Mammary epithelial cell (primary cell): ENCODE measurements at regions not wholly inside any gene's neighbourhood (a gene's known extent, or its start where the extent isn't known, plus 50 kb on each side); places are given as distances from the start of the nearest gene placed in this dataset.
A peak's percentile ranks its signal among the peaks of the same experiment; 100 is the strongest.

ENCODE experiments used
- EZH2 ChIP-seq: IDR thresholded peaks from 2 replicates; pipeline ENCODE4 v1.6.1; 2012; ENCODE audit warnings: low read length, inconsistent platforms, borderline replicate concordance
- TF ChIP-seq, protein P1 (sequence below), 2 donors: IDR thresholded peaks in 1 of 2; conservative IDR thresholded peaks in 1 of 2; 2 replicates each; pipeline ENCODE4 v1.5.1; 2011 to 2012; ENCODE audit warnings: inconsistent platforms in 2 of 2, low read length in 2 of 2, mild to moderate bottlenecking in 2 of 2, control low read depth in 1 of 2, low read depth in 1 of 2; ENCODE audit not compliant: insufficient read depth in 1 of 2; ENCODE audit errors: extremely low read depth in 1 of 2

DNA sequence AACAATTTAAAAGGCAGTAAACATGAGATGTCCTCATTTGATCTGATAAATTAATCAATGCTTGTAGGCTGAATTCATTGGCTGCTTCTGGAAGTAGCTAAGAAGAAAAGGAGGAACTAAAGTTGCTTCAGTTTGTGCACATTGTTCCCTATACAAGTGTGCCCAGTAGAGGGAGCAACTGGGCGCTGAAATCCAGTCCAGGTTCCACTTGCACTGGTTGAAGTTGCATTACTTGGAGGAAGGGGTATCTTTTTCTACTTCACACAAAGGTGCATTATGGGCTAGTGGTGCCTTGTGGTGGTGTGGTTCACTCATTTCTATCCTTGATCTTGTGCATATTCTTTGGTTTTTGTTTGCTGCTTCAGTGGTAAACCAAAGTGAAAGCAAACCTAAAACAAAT, 67.9 kb upstream of the SOX3 start:
- TF ChIP-seq, protein P1, sequence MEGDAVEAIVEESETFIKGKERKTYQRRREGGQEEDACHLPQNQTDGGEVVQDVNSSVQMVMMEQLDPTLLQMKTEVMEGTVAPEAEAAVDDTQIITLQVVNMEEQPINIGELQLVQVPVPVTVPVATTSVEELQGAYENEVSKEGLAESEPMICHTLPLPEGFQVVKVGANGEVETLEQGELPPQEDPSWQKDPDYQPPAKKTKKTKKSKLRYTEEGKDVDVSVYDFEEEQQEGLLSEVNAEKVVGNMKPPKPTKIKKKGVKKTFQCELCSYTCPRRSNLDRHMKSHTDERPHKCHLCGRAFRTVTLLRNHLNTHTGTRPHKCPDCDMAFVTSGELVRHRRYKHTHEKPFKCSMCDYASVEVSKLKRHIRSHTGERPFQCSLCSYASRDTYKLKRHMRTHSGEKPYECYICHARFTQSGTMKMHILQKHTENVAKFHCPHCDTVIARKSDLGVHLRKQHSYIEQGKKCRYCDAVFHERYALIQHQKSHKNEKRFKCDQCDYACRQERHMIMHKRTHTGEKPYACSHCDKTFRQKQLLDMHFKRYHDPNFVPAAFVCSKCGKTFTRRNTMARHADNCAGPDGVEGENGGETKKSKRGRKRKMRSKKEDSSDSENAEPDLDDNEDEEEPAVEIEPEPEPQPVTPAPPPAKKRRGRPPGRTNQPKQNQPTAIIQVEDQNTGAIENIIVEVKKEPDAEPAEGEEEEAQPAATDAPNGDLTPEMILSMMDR (conservative IDR thresholded peaks at IDR 0.05 in 1 of 2, IDR thresholded peaks at IDR 0.05 in 1 of 2; ENCODE audit: extremely low read depth in 1 of 2, insufficient read depth in 1 of 2, low read depth in 1 of 2, low read length in 2 of 2) = peak; percentile 52 to 72
- TF ChIP-seq EZH2 = no peak
